GM19035 (cell line): ENCODE measurements at regions not wholly inside any gene's neighbourhood (a gene's known extent, or its start where the extent isn't known, plus 50 kb on each side); places are given as distances from the start of the nearest gene placed in this dataset.

Experiments used
- ATAC-seq: cut with Tn5 transposase; IDR thresholded peaks from one replicate; pipeline ENCODE4 v1.9.1; 2021; ENCODE audit not compliant: unreplicated experiment

- no peak for ATAC-seq
These were observed 93.0 kb upstream of the MPDZ start for GRCh38 chr9:13372510-13372909.

DNA sequence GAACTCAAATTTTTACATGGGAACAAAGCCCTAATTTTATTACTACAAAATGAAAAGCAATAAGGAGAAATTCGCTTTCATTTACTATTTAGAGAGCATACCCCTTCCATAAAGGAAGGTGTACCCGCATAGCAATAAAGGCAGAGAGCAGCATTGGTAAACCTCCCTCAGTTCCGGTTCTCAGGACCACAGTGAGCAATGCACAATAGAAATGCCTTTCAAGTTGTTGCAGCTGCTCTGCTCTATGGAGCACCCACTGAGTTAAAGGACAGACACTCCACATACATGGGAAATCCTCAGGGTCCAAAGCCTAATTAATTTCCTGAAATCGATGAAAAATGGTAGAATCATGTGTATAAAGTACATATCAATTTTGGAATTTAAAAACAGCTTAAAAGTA lies 89.9 kb upstream of the MPDZ start:
- no peak for ATAC-seq

DNA sequence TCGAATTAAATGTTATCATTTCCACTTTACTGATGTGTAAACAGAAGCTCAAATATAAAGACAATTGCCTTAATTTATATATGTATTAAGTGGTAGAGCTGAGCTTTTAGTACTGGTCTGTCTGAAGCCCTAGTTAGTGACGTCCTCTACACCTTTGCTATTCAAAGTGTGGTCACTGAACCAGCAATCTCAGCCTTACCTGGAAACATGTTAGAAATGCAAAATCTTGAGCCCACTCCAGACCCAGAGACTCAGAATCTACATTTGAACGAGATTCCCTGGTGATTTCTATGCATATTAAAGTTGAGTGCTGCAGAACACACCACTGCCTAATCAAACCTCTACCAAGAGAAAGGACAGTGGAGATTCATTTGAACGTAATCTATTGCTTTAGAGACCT lies 88.3 kb upstream of the MPDZ start:
- ATAC-seq: no peak

GRCh38 chr9:13364271-13365000 lies 84.9 kb upstream of the MPDZ start:
- no peak for ATAC-seq

GRCh38 chr9:13361076-13361475 lies 81.6 kb upstream of the MPDZ start:
- no peak for ATAC-seq

GRCh38 chr9:13360188-13360587 lies 80.7 kb upstream of the MPDZ start:
- ATAC-seq: no peak

DNA sequence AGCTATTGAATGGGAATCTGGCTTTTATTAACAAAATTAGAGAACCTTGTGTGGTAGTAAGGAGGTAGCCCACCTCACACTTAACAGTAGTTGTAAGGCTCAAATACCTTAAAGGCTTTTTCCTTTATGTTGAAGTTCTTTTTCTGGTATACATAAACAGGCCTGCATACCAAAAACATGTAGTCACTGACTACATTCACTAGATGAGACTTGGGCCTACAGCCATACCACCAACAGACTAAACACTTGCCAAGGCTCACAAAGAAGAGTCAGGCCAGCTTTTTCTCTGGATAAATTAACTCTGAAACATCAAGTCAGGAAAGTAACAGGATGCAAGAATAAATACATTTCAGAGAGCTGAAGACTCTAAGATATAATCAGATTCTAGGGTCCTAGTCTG lies 78.6 kb upstream of the MPDZ start:
- no peak for ATAC-seq

- no peak for ATAC-seq
These were observed 75.2 kb upstream of the MPDZ start for GRCh38 chr9:13354733-13355132.

- peak; percentile 77 for ATAC-seq
These were observed 73.0 kb upstream of the MPDZ start for GRCh38 chr9:13352451-13352979.

GRCh38 chr9:13351778-13352386 lies 72.4 kb upstream of the MPDZ start:
- ATAC-seq: no peak

DNA sequence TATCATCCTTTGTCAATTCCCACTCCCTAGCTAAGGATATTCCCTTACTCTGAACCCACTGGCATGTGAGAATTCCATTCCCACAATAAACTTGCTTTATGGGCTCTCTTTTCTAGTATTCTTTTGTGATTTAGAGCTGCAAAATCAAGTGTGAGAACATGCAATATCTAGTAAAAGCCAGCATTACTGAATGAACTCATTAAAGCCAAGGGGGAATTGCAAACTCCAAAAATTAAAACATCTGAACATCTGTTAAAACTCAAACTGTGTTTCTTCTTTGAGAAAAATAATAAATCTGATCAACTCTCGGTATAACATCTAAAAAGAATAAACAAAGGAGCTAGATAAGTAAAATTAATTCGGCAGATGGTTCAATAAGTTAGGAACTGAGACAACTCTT lies 53.1 kb upstream of the MPDZ start:
- ATAC-seq: no peak

DNA sequence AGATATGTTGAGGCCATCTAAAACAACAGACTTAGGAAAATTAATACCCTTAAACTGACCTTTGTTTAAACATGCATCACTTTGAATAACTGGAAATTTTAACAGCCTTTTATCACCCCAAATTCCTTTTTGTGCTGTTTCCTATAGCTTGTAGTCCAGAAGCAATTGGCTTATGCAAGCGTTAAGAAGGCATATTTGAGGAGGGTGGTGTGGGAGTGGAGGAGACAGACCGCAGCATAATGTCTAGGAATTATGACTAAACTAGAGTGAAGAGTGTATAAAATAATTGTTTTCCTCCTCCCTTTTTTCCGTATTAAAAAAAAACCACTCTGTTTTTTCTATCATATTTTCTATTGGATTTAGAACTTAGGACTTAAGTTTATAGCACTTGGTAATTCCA lies 51.8 kb upstream of the MPDZ start:
- ATAC-seq: no peak

GRCh38 chr9:13330396-13331004 lies 51.0 kb upstream of the MPDZ start:
- ATAC-seq: no peak
